GM18511 (cell line): ENCODE measurements at regions not wholly inside any gene's neighbourhood (a gene's known extent, or its start where the extent isn't known, plus 50 kb on each side); places are given as distances from the start of the nearest gene placed in this dataset.

ENCODE experiments used
- ATAC-seq: cut with Tn5 transposase; IDR thresholded peaks from one replicate; pipeline ENCODE4 v1.9.1; 2021; ENCODE audit warnings: mild to moderate bottlenecking, moderate library complexity; ENCODE audit not compliant: unreplicated experiment

GRCh38 chr2:15718944-15719323 is 127.3 kb downstream of the DDX1 start:
- no peak for ATAC-seq

GRCh38 chr2:15719566-15720313 is 128.1 kb downstream of the DDX1 start:
- ATAC-seq, result no peak

GRCh38 chr2:15720561-15721307 is 129.1 kb downstream of the DDX1 start:
- no peak for ATAC-seq

GRCh38 chr2:15721411-15722067 is 129.9 kb downstream of the DDX1 start:
- no peak for ATAC-seq

- no peak for ATAC-seq
Observed at GRCh38 chr2:15722980-15723379, 131.3 kb downstream of the DDX1 start.

- no peak for ATAC-seq
Observed at GRCh38 chr2:15724235-15724634, 132.6 kb downstream of the DDX1 start.

- no peak for ATAC-seq
Observed at GRCh38 chr2:15725101-15725781, 133.6 kb downstream of the DDX1 start.

GRCh38 chr2:15725782-15726112 is 134.1 kb downstream of the DDX1 start:
- no peak for ATAC-seq

- no peak for ATAC-seq
Observed at GRCh38 chr2:15726321-15727057, 134.8 kb downstream of the DDX1 start.

GRCh38 chr2:15727396-15728244 is 136.0 kb downstream of the DDX1 start:
- ATAC-seq, result no peak

- no peak for ATAC-seq
Observed at GRCh38 chr2:15728245-15728938, 136.7 kb downstream of the DDX1 start.

- no peak for ATAC-seq
Observed at GRCh38 chr2:15729001-15729400, 137.3 kb downstream of the DDX1 start.

- ATAC-seq, result peak; percentile 11
Observed at GRCh38 chr2:15729709-15730544, 138.3 kb downstream of the DDX1 start.

GRCh38 chr2:15730545-15731212 is 139.0 kb downstream of the DDX1 start:
- ATAC-seq, result peak; percentile 68

- no peak for ATAC-seq
Observed at GRCh38 chr2:15731213-15731888, 139.7 kb downstream of the DDX1 start.

- ATAC-seq, result peak; percentile 9
Observed at GRCh38 chr2:15731889-15732271, 140.2 kb downstream of the DDX1 start.

- ATAC-seq, result peak; percentile 92
Observed at GRCh38 chr2:15732341-15733077, 140.8 kb downstream of the DDX1 start.
